NK-92 (cell line): ENCODE measurements at regions not wholly inside any gene's neighbourhood (a gene's known extent, or its start where the extent isn't known, plus 50 kb on each side); places are given as distances from the start of the nearest gene placed in this dataset.

Source experiments
- DNase-seq: peaks from one replicate; lab custom pipeline; 2025; ENCODE audit not compliant: unreplicated experiment; lab: John Stamatoyannopoulos, UW

DNA sequence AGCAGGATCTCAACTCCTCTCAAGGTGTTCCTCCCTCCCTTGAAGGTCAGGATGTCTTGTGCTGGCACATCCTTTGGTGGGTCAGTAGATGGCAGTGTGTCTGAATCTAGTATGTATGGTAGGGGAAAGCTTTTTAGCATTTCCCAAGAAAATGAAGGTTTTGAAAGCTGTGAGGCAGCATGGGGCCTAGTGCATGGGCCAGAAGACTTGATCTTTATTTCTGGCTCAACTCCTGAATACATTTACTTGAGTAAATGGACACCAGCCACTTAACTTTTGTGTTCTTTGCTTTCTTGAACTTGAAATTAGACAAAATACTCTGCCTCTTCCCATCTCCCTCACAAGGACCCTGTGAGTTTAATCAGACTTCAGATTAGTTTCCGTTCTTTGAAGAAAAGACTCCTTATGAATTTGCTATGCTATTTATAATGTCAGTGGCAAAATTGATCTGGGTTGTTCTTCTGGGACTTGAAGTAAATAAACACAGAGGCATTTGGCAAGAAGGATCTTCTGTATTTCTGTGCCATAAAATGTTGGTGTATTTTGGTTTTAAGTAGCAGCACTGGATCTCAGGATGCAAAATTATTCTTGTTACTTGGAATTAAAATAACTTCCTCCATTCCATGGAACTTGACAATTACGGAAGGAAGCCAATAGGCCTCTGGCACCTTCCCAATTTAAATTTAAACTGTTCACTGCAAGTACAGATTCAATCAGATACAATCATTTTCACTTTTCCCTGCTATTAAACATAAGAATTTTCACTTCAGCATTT, 288.8 kb downstream of the CASP12 start:
- DNase-seq: no peak

GRCh38 chr11:104602643-104603042, 295.6 kb downstream of the CASP12 start:
- no peak for DNase-seq

GRCh38 chr11:104594228-104594958, 303.9 kb downstream of the CASP12 start:
- no peak for DNase-seq

GRCh38 chr11:104588970-104589369, 309.3 kb downstream of the CASP12 start:
- DNase-seq: no peak

GRCh38 chr11:104588446-104588845, 309.8 kb downstream of the CASP12 start:
- no peak for DNase-seq

DNA sequence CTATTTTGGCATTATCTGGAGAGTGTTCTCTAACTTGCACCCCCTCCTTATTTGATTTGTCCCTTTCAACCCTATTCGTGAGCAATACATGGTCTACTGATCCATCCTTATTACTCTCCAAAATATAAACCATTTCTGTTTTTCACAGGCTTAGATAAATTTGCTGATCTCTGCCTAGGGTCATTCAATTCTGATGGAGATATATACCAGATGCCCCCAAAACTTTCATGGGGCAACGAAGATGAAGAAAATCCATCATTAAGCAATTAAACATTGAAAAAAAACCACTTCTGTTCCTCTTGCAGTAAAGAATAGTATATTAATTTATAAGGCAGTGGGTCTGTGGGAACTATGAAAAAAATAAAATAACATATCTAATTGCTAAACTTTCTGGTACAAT, 313.4 kb downstream of the CASP12 start:
- no peak for DNase-seq

DNA sequence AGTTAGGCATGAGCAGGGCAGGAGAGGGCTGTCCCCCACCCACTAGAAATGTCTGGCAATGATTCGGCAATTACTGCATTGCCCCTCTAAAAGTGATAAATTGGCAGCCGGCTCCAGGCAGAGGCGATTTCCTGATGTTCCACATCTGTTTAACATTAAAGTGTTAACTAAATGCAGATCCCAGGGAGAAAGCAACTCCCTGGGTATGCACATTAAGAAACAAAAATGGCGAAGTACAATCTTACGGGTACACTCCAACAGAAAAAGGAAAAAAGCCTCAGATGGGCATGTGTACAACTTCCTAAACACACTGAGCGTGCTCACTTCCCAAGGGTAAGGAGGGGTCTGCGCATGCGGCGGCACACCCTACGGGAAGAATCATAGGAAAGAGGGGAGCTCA, 314.4 kb downstream of the CASP12 start:
- no peak for DNase-seq

DNA sequence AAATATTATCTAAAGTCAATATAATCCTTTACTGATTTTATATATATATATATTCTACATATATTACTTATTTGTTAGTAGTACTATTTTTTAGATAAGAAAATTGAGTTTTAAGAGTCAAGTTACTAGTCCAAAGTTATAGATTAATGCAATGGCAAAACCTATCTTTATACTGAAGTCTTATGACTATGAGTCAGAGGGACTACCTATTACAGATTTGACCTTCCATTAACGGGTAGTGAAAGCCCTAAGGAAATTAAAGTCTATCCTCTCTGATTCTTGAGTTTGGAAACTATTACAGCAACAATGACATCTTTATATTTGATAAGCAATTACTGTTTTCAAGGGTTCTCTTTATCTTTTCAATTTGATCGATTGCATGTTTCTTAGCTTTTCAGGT, 315.8 kb downstream of the CASP12 start:
- DNase-seq: no peak

GRCh38 chr11:104581246-104581980, 316.8 kb downstream of the CASP12 start:
- DNase-seq: no peak

DNA sequence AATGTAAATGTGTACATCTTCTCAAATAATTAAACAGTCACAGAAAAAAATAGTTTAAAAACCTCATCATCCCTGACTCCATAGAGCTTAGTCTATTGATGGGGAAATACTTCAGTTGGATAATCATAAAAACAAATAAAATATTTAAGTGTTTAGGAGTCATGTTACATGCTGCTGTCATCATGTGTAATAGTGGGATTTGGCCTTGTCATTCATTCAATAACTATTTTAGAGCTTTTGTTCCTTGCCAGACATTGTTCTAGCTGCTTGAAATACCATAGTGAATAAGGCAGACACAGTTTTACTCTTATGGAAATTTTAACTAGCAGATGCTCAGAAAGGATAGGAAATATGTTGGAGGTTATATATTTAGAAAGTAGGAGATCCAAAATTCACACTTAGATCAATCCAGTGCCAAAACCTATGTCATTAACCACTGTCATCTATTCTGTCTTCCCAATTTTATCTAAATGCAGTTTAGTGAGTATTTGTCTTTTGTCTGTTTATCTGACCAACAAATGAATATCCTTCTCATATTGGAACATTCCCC, 324.7 kb downstream of the CASP12 start:
- DNase-seq: no peak

DNA sequence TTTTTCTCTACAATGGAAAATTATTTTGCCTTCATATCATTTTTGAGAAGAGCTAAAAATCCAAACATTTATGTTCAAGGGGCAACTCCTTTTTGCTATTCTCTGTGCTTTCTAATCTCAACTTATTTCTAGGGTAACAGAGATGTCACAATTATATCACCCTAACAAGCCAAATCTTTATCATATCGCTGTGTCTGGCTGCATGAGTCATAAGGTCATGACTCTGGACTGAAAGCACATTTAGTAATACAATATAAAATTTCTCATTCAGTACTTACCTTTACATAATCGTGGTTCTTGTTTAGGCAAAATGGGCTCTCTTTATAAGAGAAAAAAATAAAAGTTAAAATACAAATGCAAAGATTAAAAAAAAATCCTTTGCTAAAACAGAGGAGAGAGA, 326.0 kb downstream of the CASP12 start:
- DNase-seq: no peak

DNA sequence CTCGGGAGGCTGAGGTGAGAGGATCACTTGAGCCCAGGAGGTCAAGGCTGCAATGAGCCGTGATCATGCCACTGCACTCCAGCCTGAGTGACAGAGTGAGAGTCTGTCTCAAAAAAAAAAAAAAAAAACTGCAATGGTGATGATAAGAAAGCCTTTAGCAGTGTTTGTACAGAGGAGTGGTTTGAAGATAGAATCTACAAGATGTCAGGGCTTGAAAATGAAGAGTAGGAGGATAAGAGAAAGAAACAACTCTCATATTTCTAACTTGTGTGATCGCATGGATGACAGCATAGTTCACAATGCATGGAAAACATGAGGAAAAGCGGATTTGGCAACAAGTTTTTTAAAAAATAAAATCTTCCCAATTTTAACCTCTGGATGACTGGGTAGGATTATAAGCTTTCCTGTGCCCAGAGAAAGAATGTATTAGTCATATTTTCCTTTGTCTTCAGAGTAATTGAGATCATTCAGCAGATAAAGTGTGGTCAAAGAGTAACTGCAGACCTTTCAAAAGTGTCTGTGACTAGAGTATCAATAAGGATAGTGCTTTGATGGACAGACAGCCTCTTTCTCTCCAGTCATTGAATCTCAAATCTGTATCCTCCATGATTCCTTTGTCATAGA, 328.1 kb downstream of the CASP12 start:
- DNase-seq: no peak

DNA sequence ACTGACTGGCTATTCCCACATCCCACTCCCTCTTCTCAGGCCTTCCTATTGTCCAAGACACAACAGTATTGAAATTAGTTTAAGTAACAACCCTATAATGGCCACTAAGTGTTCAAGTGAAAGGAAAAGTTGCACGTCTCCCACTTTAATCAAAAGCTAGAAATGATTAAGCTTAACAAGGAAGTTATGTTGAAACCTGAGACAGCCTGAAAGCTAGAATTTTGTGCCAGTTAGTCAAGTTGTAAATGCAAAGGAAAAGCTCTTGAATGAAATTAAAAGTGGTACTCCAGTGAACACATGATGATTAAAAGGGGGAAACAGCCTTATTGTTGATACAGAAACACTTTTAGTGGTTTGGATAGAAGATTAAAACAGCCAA, 332.7 kb downstream of the CASP12 start:
- no peak for DNase-seq

GRCh38 chr11:104564921-104565582, 333.2 kb downstream of the CASP12 start:
- DNase-seq: no peak

DNA sequence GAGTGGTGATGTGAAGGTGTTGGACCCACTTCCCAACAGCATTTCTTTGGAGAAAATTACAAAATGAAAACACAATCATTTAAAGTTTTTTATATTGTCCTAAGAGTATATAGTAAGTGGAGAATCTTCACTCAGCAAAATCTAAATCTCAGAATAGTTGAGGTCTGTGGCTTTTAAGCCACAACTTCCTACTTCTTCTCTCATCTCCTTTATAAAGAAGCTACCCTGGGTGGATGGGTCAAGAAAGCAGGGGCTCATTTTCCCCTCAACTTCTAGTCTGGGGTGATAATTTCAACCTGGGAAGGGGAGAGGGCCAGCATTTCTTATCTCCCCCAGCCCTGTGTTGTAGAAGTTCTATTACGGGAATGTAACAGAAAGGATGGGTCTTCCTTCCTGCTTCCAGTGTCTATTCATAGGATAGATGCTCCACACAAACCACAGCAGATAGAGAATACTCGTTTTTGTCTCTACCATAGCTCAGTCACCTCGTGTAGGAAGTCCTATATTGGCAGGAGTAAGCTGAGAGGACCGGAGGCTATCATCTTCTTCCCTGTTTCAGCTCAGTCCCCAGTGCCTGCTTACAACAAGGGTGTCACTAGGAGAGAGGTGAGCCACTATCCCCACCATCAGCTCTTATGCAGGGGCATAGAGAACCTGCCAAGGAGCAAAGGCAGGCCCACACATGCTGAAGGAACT, 341.5 kb downstream of the CASP12 start:
- DNase-seq: no peak

DNA sequence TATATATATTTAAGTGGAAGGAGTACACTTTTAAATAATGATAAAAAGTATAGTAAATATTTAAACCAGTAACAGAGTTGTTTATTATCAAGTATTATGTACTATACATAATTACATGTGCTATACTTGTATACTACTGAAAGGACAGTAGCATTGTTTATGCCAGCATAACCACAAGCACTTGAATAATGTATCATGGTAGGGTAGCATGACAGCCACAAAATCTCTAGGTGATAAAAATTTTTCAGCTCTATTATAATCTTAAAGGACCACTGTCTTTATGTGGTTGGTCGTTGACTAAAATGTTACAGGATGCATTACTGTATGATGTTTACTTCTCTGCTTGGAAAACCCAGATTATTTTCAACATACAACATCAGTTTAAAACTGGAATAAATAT, 349.2 kb downstream of the CASP12 start:
- no peak for DNase-seq

DNA sequence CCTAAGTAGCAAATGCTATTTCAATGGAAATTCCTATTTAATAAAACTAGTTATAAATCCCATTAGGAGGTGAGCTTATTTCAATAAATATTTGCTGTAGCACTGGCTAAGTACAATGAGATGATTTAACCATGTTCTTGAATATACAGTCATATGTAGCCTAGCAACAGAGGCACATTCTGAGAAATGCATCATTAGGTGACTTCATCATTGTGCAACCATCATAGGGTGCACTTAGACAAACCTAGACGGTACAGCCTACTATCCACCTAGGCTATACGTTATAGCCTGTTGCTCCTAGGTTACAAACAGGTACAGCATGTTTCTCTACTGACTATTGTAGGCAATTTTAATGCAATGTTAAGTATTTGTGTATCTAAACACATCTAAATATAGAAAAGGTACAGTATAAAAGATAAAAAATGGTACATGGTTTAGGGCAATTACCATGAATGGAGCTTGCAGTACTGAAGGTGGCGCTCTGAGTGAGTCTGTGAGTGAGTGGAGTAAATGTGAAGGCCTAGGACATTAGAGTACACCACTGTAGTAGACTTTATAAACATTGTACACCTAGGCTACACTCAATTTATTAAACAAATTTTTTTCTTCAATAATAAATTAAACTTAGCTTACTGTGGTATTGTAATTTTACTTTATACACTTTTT, 350.1 kb downstream of the CASP12 start:
- DNase-seq: no peak

DNA sequence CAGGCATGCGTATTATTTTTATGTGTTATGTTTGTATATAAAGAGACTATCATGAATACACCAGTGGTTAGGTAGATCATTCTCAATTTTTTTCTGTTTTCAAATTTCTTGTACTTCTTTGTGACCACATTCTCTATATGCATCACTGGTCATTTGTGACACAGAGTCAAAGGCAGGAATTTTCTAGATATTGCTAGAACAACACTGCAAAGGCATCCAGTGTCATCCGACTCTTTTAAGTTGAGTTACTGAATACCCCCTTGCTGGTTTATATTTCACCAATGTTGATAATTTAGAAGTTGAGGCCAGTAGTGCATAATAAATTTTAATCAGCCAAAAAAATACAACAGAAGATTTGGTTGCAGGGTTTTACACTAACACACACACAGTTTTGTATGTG, 351.8 kb downstream of the CASP12 start:
- no peak for DNase-seq

DNA sequence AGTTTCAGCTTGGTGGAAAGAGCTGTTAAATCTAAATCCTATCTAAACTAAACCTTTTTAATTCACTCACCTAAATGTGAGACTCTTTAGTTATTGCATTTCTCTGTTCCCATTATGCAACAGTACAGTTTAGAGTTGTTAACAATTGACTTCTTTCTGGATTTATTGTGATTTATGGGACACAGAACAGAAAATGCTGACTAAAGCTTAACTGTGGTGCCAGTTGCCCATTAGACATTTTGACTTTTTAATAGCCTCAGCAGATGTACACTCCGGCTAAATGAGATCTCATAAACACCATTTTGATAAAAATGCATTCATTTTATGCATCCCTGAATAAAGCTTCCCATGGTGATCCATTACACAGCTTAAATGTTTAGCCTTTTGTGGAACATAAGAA, 356.6 kb downstream of the CASP12 start:
- no peak for DNase-seq

GRCh38 chr11:104538313-104538712, 359.9 kb downstream of the CASP12 start:
- DNase-seq: no peak
